Fibroblast of lung (primary cell): ENCODE measurements at regions not wholly inside any gene's neighbourhood (a gene's known extent, or its start where the extent isn't known, plus 50 kb on each side); places are given as distances from the start of the nearest gene placed in this dataset.

Experiments used
- CTCF ChIP-seq, 2 donors: IDR thresholded peaks in 1 of 2; conservative IDR thresholded peaks in 1 of 2; 1 replicate in 1 of 2; 2 replicates in 1 of 2; pipeline ENCODE4 v1.5.1; 2011 to 2012; ENCODE audit warnings: low read length in 2 of 2, control low read depth in 1 of 2, inconsistent platforms in 1 of 2, low read depth in 1 of 2, mild to moderate bottlenecking in 1 of 2
- EZH2 ChIP-seq: IDR thresholded peaks from 2 replicates; pipeline ENCODE4 v1.5.1; 2012; ENCODE audit warnings: low read length, control low read depth, mild to moderate bottlenecking; ENCODE audit errors: missing control alignments

DNA sequence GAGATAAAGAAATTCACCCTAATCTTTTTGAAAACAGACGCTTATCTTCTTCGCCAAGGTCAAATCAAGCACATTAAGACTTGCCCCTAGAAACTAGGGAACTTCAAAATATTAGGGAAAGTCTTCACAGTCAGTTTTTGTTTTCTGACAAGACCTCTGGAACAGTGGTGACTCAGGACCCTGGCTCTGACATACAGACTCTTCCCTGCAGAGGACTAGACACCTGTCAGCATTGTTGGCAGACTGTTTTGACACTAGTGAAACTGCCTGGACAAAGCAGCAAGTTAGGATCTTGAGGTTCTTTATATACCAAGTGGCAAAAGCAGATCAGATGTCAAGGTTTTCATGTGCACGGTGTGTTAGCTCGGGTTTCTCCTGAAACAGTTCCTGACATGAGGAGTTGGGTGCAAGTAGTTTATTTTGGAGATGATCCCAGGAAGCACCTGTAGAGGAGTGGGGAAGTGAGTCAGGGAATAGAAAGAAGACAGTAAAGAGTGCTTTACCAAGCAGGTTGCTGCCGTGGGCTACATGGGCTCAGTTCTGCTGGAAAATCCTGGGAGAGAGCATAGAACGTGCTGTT is 182.0 kb upstream of the IRX5 start:
- TF ChIP-seq CTCF (conservative IDR thresholded peaks at IDR 0.05 in 1 of 2, IDR thresholded peaks at IDR 0.05 in 1 of 2; ENCODE audit: low read depth in 1 of 2, low read length in 2 of 2) = no peak
- no peak for TF ChIP-seq EZH2
